ENCODE measurements at regions not wholly inside any gene's neighbourhood (a gene's known extent, or its start where the extent isn't known, plus 50 kb on each side); places are given as distances from the start of the nearest gene placed in this dataset.

- no peak for DNase-seq
Measured at GRCh38 chrX:134174273-134174660, 62.7 kb upstream of the CCDC160 start.

DNA sequence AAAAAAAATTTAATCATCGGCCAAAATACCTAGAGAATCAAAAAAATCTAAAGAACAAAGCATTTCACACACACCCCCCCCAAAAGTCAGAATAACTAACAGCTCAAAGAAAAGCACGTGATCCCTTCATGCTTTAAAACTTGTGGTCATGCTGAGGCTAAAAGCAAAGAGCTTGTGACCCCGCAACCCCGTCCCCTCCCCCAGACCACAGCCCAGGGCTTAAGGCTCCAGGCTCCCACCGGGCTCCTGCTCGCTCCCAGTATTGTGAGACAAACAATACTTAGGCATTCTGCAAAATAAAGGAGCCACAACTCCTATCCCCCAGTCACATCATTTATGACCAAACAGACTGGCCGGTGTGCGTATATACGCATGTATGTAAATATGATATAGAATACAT is 62.1 kb upstream of the CCDC160 start:
- no peak for DNase-seq

GRCh38 chrX:134177527-134177926 is 59.5 kb upstream of the CCDC160 start:
- no peak for DNase-seq

- no peak for DNase-seq
Measured at GRCh38 chrX:134180601-134181274, 56.2 kb upstream of the CCDC160 start.

DNA sequence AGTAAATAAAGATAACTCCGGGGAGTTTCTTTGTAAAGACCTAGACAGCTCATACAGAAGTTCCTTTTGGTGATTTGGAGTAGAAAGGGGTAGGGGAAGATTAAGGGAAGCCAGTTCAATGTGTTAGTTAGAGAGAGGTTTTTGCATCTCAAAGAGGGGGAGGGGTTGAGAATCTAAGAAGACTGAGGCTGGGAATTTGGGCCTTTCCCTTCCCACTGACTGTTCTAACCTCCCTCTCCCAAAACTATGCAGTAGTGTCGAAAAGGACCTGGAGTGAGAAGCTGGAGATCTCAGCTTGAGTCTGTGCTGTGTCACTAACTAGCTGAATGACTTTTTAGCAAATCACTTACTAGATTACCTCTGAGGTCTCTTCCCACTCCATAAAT is 55.7 kb upstream of the CCDC160 start:
- no peak for DNase-seq

- no peak for DNase-seq
Measured at GRCh38 chrX:134183665-134184064, 53.3 kb upstream of the CCDC160 start.

DNA sequence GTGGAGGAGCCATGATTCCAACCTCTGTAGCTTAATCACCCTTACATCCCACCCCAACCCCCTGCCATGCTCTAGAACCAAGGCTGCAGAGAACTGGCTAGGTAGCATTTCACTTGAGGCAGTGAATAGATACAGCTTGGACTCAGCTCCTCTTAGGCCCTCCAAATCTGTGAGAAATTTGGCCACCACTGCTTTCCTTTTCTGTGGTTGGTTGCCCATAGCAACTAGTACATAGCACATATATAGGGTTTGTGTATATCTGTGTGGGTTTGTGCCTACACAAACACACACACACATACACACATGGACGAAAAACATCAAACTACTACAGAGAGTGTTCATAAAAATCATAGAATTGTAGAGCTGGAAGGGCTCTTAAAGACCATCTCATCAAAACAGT is 52.0 kb upstream of the CCDC160 start:
- no peak for DNase-seq

GRCh38 chrX:134186362-134187121 is 50.4 kb upstream of the CCDC160 start:
- peak; percentile 57 for DNase-seq

All from stimulated activated CD8-positive, alpha-beta memory T cell treated with anti-CD3 and anti-CD28 coated beads, Interleukin-4, amount 100 ng/mL, for 48 hours (primary cell).